Progenitor cell of endocrine pancreas (in vitro differentiated cells): ENCODE measurements at regions not wholly inside any gene's neighbourhood (a gene's known extent, or its start where the extent isn't known, plus 50 kb on each side); places are given as distances from the start of the nearest gene placed in this dataset.

Experiments used
- DNase-seq: peaks from one replicate; pipeline ENCODE4 v3.0.0; 2021; ENCODE audit warnings: low spot score; ENCODE audit not compliant: unreplicated experiment
- H3K27ac Mint-ChIP-seq: 2 replicates; pipeline ENCODE4 v1.8.0; 2021; ENCODE audit warnings: mild to moderate bottlenecking, moderate library complexity, mixed read lengths
- H3K27me3 Mint-ChIP-seq: 2 replicates; pipeline ENCODE4 v1.8.0; 2021; ENCODE audit warnings: mixed read lengths
- H3K36me3 Mint-ChIP-seq: 2 replicates; pipeline ENCODE4 v1.8.0; 2022; ENCODE audit warnings: mixed read lengths; ENCODE audit not compliant: insufficient read depth
- H3K4me1 Mint-ChIP-seq: 2 replicates; pipeline ENCODE4 v1.8.0; 2021; ENCODE audit warnings: low read depth, mixed read lengths
- H3K4me3 Mint-ChIP-seq: 2 replicates; pipeline ENCODE4 v1.8.0; 2021; ENCODE audit warnings: low read depth, mild to moderate bottlenecking, moderate library complexity, mixed read lengths
- H3K9me3 Mint-ChIP-seq: 2 replicates; pipeline ENCODE4 v1.8.0; 2021; ENCODE audit warnings: low read depth, mixed read lengths
- CTCF ChIP-seq: fragments of 200-600 bp; sonication (generic); IDR thresholded peaks from one replicate; pipeline ENCODE4 v1.5.0; 2021; ENCODE audit warnings: antibody characterized with exemption, mild to moderate bottlenecking; ENCODE audit not compliant: unreplicated experiment

GRCh38 chr9:107178293-107178692, 104.8 kb upstream of the RAD23B start:
- peaks cover 3% of the 10 kb centered on the region for H3K9me3 Mint-ChIP-seq
- H3K27me3 Mint-ChIP-seq, result no peaks in the 10 kb centered on the region
- peaks cover 3% of the 10 kb centered on the region for H3K36me3 Mint-ChIP-seq
- H3K4me3 Mint-ChIP-seq, result no peak overlapping the region
- DNase-seq, result no peak
- no peak for TF ChIP-seq CTCF
- no peak overlapping the region for H3K27ac Mint-ChIP-seq
- H3K4me1 Mint-ChIP-seq, result peaks cover 5% of the 10 kb centered on the region

- H3K27ac Mint-ChIP-seq, result no peak overlapping the region
- H3K4me3 Mint-ChIP-seq, result no peak overlapping the region
- H3K27me3 Mint-ChIP-seq, result no peaks in the 10 kb centered on the region
- H3K36me3 Mint-ChIP-seq, result peaks cover 3% of the 10 kb centered on the region
- peaks cover 5% of the 10 kb centered on the region for H3K4me1 Mint-ChIP-seq
- no peak for TF ChIP-seq CTCF
- DNase-seq, result no peak
- peaks cover 9% of the 10 kb centered on the region for H3K9me3 Mint-ChIP-seq
Observed at GRCh38 chr9:107180206-107180605, 102.9 kb upstream of the RAD23B start.

- Mint-ChIP-seq H3K9me3 (peaks cover 9% of the 10 kb centered on the region), H3K4me1 (no peaks in the 10 kb centered on the region), H3K27me3 (no peaks in the 10 kb centered on the region), H3K4me3 (no peak overlapping the region), H3K36me3 (peaks cover 3% of the 10 kb centered on the region), H3K27ac (no peak overlapping the region)
- DNase-seq, result no peak
- TF ChIP-seq CTCF, result no peak
Observed at GRCh38 chr9:107183176-107183575, 99.9 kb upstream of the RAD23B start.

GRCh38 chr9:107188376-107188775, 94.7 kb upstream of the RAD23B start:
- Mint-ChIP-seq H3K27ac (no peak overlapping the region), H3K4me1 (peaks cover 10% of the 10 kb centered on the region), H3K9me3 (peaks cover 5% of the 10 kb centered on the region), H3K36me3 (no peaks in the 10 kb centered on the region), H3K27me3 (no peaks in the 10 kb centered on the region), H3K4me3 (no peak overlapping the region)
- DNase-seq, result no peak
- no peak for TF ChIP-seq CTCF

GRCh38 chr9:107190061-107190935, 92.8 kb upstream of the RAD23B start:
- no peak for DNase-seq
- H3K27me3 Mint-ChIP-seq, result no peaks in the 10 kb centered on the region
- no peak for TF ChIP-seq CTCF
- no peak overlapping the region for H3K4me3 Mint-ChIP-seq
- no peaks in the 10 kb centered on the region for H3K36me3 Mint-ChIP-seq
- no peaks in the 10 kb centered on the region for H3K9me3 Mint-ChIP-seq
- peaks cover 10% of the 10 kb centered on the region for H3K4me1 Mint-ChIP-seq
- peak overlapping the region; percentile 26 for H3K27ac Mint-ChIP-seq
